Right atrium auricular region (tissue), 2 donors: ENCODE measurements at regions not wholly inside any gene's neighbourhood (a gene's known extent, or its start where the extent isn't known, plus 50 kb on each side); places are given as distances from the start of the nearest gene placed in this dataset.
"Not testable (repeated sequence)": the region's sequence is repeated elsewhere in the genome, so short reads cannot be mapped to it uniquely, and the experiment has no call there.

Experiments
- DNase-seq: peaks from one replicate; pipeline ENCODE4 v3.0.0-alpha.2; 2019; ENCODE audit warnings: low spot score
- H3K27ac ChIP-seq, 2 donors: fragments of 200-600 bp; sonication (generic); 1 replicate in 1 of 2; 2 replicates in 1 of 2; pipeline ENCODE4 v1.5.1; 2016 to 2019
- H3K27me3 ChIP-seq, 2 donors: fragments of 200-600 bp; sonication (generic); one replicate each; pipeline versions ENCODE4 v1.5.1 to v1.6.0; 2017 to 2019
- H3K36me3 ChIP-seq: fragments of 200-600 bp; sonication (generic); one replicate; pipeline ENCODE4 v1.5.1; 2016
- H3K4me1 ChIP-seq, 2 donors: fragments of 200-600 bp; sonication (generic); one replicate each; pipeline versions ENCODE4 v1.5.1 to v1.6.0; 2017 to 2019
- H3K4me3 ChIP-seq, 2 donors: fragments of 200-600 bp; sonication (generic); 1 replicate in 1 of 2; 2 replicates in 1 of 2; pipeline ENCODE4 v1.5.1; 2017 to 2019; ENCODE audit warnings: mild to moderate bottlenecking in 1 of 2, moderate library complexity in 1 of 2
- H3K9me3 ChIP-seq, 2 donors: fragments of 200-600 bp; sonication (generic); one replicate each; pipeline ENCODE4 v1.5.1; 2019
- TF ChIP-seq, protein P1 (sequence below), 2 donors: fragments of 200-600 bp; sonication (generic); IDR thresholded peaks; one replicate each; pipeline ENCODE4 v1.5.1; 2019; ENCODE audit warnings: antibody characterized with exemption in 2 of 2

DNA sequence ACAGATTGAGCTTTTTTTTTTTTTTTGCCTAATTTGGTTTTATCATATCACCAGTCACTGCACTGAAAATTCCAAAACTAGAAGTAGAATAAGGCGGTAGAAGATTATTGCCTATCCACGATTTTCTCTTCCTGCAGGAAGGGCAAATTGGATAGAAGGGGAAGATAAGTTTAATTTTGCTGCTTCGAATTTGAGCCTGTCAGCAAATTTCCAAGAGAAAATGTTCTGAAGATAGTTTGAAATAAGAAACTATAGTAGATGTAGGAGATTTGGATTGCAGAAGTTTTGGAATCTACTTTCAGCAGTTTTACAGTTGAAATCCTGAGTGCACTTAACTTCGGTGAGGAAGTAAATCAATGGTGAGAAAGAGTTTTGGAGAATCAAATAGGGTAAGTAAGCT, 164.9 kb downstream of the PTBP2 start:
- Histone ChIP-seq H3K27ac (no peak overlapping the region), H3K9me3 (peaks cover 0 to 13% of the 10 kb centered on the region in 2 donors), H3K4me3 (no peak overlapping the region), H3K27me3 (no peaks in the 10 kb centered on the region), H3K4me1 (no peaks in the 10 kb centered on the region), H3K36me3 (no peaks in the 10 kb centered on the region)
- DNase-seq = no peak
- TF ChIP-seq, protein P1, sequence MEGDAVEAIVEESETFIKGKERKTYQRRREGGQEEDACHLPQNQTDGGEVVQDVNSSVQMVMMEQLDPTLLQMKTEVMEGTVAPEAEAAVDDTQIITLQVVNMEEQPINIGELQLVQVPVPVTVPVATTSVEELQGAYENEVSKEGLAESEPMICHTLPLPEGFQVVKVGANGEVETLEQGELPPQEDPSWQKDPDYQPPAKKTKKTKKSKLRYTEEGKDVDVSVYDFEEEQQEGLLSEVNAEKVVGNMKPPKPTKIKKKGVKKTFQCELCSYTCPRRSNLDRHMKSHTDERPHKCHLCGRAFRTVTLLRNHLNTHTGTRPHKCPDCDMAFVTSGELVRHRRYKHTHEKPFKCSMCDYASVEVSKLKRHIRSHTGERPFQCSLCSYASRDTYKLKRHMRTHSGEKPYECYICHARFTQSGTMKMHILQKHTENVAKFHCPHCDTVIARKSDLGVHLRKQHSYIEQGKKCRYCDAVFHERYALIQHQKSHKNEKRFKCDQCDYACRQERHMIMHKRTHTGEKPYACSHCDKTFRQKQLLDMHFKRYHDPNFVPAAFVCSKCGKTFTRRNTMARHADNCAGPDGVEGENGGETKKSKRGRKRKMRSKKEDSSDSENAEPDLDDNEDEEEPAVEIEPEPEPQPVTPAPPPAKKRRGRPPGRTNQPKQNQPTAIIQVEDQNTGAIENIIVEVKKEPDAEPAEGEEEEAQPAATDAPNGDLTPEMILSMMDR (IDR thresholded peaks at IDR 0.05) = no peak

DNA sequence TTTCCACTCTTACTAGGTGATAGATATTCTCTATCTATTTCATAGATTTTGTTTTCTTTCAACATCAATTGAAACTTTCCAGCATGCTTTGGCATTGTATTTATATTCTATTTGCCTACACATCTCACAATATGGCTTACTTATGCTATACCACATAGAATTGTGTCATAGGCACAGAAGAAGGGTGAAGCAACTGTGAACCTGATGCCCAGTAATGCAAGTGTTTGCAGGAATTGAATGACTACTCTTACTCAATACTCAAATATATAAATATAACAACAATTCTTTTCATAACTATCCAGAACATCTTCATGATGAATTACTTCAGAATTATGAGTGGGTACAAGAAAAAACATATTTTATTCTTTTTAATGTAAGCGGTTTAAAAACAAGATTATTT, 165.9 kb downstream of the PTBP2 start:
- no peaks in the 10 kb centered on the region for H3K4me1 ChIP-seq
- H3K27ac ChIP-seq = no peak overlapping the region
- no peaks in the 10 kb centered on the region for H3K36me3 ChIP-seq
- peaks cover 0 to 13% of the 10 kb centered on the region in 2 donors for H3K9me3 ChIP-seq
- TF ChIP-seq, protein P1 (IDR thresholded peaks at IDR 0.05) = no peak
- no peak for DNase-seq
- H3K27me3 ChIP-seq = no peaks in the 10 kb centered on the region
- H3K4me3 ChIP-seq = no peak overlapping the region

DNA sequence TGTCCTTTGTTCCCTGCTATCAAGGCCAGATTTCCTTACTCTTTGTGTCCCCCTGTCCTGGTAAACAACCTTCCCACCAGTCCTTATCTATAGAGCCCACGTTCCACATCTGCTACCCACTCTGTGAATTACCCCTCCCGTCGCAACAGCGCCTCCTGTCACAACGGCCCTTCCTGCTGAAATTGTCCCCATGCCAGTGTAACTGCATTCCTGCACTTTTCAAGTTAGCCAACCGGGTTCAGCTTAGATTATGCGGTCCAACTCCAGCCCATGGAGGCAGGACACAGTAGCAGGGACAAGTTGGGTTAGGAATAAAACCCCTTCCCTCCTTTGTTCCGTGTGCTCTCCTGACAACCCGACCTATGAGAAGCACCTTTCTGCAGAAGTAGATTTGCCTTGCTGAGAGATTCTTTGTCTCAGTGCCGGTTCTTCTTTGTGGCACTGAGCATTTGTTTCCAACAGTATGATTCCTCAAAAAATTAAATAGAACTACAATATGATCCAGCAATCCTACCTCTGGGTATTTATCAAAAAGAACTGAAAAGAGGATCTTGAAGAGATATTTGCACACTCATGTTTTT, 180.3 kb downstream of the PTBP2 start:
- H3K9me3 ChIP-seq = peaks cover 0 to 18% of the 10 kb centered on the region in 2 donors
- H3K4me1 ChIP-seq = no peaks in the 10 kb centered on the region
- H3K27me3 ChIP-seq = no peaks in the 10 kb centered on the region
- no peaks in the 10 kb centered on the region for H3K36me3 ChIP-seq
- DNase-seq = no peak
- H3K4me3 ChIP-seq = no peak overlapping the region
- TF ChIP-seq, protein P1 (IDR thresholded peaks at IDR 0.05) = no peak
- H3K27ac ChIP-seq = no peak overlapping the region

DNA sequence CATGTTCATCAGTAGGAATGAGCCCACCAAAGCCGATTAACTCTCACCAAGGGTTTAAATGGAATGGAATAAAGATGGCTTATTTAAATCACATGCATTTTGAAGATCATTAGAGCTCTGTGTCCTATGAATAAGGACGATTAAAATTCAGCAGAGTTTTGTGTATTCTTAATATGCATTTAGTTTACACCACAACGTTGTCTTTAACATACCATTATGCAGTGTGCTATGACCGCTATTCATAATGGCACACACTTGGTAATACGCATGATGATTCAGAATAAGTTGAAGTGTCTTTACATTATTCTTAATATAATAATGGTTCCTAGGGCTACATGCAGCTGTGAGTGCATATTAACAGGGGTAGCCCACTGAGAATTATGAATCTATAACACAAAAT, 190.7 kb downstream of the PTBP2 start:
- no peaks in the 10 kb centered on the region for H3K4me1 ChIP-seq
- peaks cover 0 to 5% of the 10 kb centered on the region in 2 donors for H3K9me3 ChIP-seq
- no peak overlapping the region for H3K27ac ChIP-seq
- no peaks in the 10 kb centered on the region for H3K36me3 ChIP-seq
- no peak for DNase-seq
- TF ChIP-seq, protein P1 (IDR thresholded peaks at IDR 0.05) = no peak
- no peak overlapping the region for H3K4me3 ChIP-seq
- no peaks in the 10 kb centered on the region for H3K27me3 ChIP-seq

DNA sequence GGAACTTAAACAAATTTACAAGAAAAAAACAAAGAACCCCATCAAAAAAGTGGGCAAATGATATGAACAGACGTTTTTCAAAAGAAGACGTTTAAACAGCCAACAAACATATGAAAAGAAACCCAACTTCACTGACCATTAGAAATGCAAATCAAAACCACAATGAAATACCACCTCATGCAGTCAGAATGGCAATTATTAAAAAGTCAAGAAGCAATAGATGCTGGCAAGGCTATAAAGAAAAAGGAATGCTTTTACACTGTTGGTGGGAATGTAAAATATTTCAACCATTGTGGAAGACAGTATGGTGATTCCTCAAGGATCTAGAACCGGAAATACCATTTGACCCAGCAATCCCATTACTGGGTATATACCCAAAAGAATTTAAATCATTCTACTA, 194.1 kb downstream of the PTBP2 start:
- not testable (repeated sequence) for H3K36me3 ChIP-seq, H3K27me3 ChIP-seq, H3K27ac ChIP-seq, H3K4me3 ChIP-seq, DNase-seq, H3K9me3 ChIP-seq, H3K4me1 ChIP-seq

DNA sequence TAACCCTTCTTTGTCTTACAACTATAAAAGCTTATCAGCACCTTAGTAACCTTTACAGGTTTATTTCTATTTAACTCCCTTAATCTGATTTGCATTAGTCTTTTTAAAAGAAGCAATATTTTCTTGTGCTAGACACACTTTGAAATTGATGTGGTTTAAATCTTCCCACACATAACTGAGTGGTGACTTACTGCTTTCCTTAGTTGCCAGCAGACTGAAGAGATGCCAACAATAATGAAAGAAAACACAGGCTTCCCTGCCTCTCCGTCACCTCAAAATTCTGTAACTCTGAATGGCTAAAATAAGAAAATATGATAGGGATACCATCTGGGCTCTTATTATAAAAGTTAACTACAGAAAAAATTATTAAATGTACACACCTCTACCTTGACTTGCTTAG, 196.8 kb downstream of the PTBP2 start:
- no peak for DNase-seq

More for the DNA sequence above, 196.8 kb downstream of the PTBP2 start:
- Histone ChIP-seq H3K4me1 (no peaks in the 10 kb centered on the region), H3K27me3 (no peaks in the 10 kb centered on the region), H3K9me3 (peaks cover 0 to 13% of the 10 kb centered on the region in 2 donors), H3K4me3 (no peak overlapping the region), H3K36me3 (no peaks in the 10 kb centered on the region), H3K27ac (no peak overlapping the region)
- TF ChIP-seq, protein P1 (IDR thresholded peaks at IDR 0.05) = no peak
